ENCODE measurements at regions not wholly inside any gene's neighbourhood (a gene's known extent, or its start where the extent isn't known, plus 50 kb on each side); places are given as distances from the start of the nearest gene placed in this dataset.

DNA sequence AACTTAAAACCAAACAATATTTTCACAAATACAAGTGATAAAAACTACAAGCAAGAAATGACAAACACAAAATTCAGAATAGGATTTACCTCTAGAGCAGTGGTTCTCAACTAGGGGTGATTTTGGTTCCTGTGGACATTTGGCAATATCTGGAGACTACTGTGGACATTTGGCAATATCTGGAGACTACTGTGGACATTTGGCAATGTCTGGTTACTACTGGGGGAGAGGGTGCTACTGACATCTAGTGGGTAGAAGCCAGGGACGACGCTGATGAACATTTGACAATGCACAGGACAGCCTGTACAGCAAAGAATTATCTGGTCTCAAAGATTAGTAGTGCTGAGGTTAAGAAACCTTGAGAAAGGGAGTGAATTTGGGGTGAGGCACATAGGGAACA, 169.8 kb downstream of the CLCN4 start:
- Mint-ChIP-seq H3K4me1 (ENCODE audit: low read depth) (peaks cover 13% of the 10 kb centered on the region), H3K9me3 (ENCODE audit: low read depth) (peaks cover 20% of the 10 kb centered on the region)

DNA sequence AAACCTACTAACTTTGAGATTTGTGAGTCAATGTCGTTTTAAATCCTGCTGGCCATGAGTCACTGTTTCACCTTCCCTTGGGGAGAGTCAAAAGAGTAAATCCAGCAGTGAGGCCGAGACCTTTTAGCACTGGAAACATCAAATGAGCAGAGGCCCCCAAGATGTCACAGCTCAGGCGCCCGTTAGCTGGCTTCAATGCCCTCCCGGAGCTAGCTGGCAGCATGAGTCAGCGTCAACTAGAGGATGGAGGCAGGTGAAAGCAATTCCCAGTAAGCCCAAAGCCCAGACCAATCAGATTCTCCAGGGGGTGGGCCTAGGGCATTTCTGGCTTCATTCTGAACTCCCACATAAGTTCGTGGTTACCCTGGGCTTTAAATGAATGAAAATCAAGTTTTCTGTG, 170.9 kb downstream of the CLCN4 start:
- H3K4me1 Mint-ChIP-seq (ENCODE audit: low read depth): peaks cover 13% of the 10 kb centered on the region
- no peaks in the 10 kb centered on the region for H3K27me3 Mint-ChIP-seq (ENCODE audit: low read depth)
- no peaks in the 10 kb centered on the region for H3K36me3 Mint-ChIP-seq (ENCODE audit: low read depth)
- peaks cover 17% of the 10 kb centered on the region for H3K9me3 Mint-ChIP-seq (ENCODE audit: low read depth)
- no peak overlapping the region for H3K27ac Mint-ChIP-seq (ENCODE audit: unreplicated experiment)
- H3K4me3 Mint-ChIP-seq (ENCODE audit: unreplicated experiment): no peak overlapping the region
- no peak for DNase-seq (ENCODE audit: low spot score)
- TF ChIP-seq, protein P1, sequence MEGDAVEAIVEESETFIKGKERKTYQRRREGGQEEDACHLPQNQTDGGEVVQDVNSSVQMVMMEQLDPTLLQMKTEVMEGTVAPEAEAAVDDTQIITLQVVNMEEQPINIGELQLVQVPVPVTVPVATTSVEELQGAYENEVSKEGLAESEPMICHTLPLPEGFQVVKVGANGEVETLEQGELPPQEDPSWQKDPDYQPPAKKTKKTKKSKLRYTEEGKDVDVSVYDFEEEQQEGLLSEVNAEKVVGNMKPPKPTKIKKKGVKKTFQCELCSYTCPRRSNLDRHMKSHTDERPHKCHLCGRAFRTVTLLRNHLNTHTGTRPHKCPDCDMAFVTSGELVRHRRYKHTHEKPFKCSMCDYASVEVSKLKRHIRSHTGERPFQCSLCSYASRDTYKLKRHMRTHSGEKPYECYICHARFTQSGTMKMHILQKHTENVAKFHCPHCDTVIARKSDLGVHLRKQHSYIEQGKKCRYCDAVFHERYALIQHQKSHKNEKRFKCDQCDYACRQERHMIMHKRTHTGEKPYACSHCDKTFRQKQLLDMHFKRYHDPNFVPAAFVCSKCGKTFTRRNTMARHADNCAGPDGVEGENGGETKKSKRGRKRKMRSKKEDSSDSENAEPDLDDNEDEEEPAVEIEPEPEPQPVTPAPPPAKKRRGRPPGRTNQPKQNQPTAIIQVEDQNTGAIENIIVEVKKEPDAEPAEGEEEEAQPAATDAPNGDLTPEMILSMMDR (IDR thresholded peaks at IDR 0.05): no peak

More for the DNA sequence above, 169.8 kb downstream of the CLCN4 start:
- H3K4me3 Mint-ChIP-seq (ENCODE audit: unreplicated experiment): no peak overlapping the region
- no peak for DNase-seq (ENCODE audit: low spot score)
- H3K36me3 Mint-ChIP-seq (ENCODE audit: low read depth): no peaks in the 10 kb centered on the region
- H3K27me3 Mint-ChIP-seq (ENCODE audit: low read depth): no peaks in the 10 kb centered on the region
- TF ChIP-seq, protein P1 (IDR thresholded peaks at IDR 0.05): peak; percentile 68
- H3K27ac Mint-ChIP-seq (ENCODE audit: unreplicated experiment): no peak overlapping the region

DNA sequence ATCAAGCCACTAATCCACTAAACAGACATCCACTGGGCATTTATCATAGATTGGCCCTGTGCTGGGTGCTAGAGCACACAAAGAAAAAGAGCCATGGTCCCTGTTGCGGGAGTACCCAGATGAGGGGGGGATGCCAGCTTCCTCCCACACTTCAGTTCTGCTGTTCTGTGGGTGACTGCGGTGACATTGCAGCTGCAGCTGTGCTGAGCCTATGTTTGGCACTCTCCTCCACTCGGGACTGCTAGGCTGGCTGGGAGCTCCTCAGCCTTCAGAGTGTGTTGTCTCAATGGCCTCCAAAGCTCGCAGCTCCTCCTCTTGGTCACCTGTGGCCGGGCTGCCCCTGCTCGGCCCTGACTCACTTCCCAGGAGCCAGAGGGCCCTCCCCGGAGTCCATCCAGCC, 173.2 kb downstream of the CLCN4 start:
- TF ChIP-seq, protein P1 (IDR thresholded peaks at IDR 0.05): no peak
- Mint-ChIP-seq H3K27ac (ENCODE audit: unreplicated experiment) (no peak overlapping the region), H3K27me3 (ENCODE audit: low read depth) (no peaks in the 10 kb centered on the region), H3K9me3 (ENCODE audit: low read depth) (peaks cover 10% of the 10 kb centered on the region), H3K36me3 (ENCODE audit: low read depth) (no peaks in the 10 kb centered on the region), H3K4me3 (ENCODE audit: unreplicated experiment) (no peak overlapping the region), H3K4me1 (ENCODE audit: low read depth) (peaks cover 13% of the 10 kb centered on the region)
- no peak for DNase-seq (ENCODE audit: low spot score)

DNA sequence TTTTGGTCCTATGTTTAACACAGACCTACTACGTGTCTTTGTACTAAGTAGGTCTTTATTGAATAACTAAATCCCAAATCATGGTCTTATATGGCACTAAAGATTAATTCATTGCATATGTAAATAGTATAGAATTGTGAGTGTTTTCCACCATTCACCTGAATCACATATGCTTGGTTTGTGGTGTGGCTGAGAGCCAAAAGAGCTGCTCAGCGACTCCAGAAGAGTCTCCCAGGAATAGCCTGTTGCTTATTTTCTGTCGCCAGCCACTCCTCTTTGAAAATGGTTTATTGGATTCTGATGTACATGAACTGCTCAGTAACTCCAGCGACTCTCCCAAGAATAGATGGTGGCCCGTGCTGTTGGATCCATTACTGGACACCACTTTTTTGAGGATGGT, 184.5 kb downstream of the CLCN4 start:
- peaks cover 26% of the 10 kb centered on the region for H3K9me3 Mint-ChIP-seq (ENCODE audit: low read depth)
- TF ChIP-seq, protein P1 (IDR thresholded peaks at IDR 0.05): no peak
- H3K4me3 Mint-ChIP-seq (ENCODE audit: unreplicated experiment): no peak overlapping the region
- DNase-seq (ENCODE audit: low spot score): no peak
- no peaks in the 10 kb centered on the region for H3K27me3 Mint-ChIP-seq (ENCODE audit: low read depth)
- no peaks in the 10 kb centered on the region for H3K36me3 Mint-ChIP-seq (ENCODE audit: low read depth)
- no peak overlapping the region for H3K27ac Mint-ChIP-seq (ENCODE audit: unreplicated experiment)
- H3K4me1 Mint-ChIP-seq (ENCODE audit: low read depth): peaks cover 3% of the 10 kb centered on the region

DNA sequence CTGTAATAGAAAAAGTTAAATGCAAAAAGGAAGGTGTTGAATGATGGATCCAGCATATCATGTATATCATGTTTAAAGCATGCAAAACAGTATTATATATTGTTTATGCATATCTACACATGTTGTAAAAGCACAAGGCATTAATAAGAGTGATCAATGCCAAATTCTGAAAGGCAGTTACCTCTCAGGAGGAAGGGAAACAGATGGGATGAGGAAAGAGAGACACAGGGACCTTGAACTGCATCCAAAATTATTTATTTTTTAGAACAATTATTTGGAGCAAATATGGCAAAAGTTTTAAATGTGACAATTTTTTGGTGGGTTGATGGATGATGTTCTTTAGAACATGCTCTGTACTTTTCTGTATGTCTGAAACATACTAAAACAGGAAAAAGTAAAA, 193.4 kb downstream of the CLCN4 start:
- Mint-ChIP-seq H3K9me3 (ENCODE audit: low read depth) (peaks cover 33% of the 10 kb centered on the region), H3K27ac (ENCODE audit: unreplicated experiment) (no peak overlapping the region), H3K4me1 (ENCODE audit: low read depth) (peaks cover 6% of the 10 kb centered on the region), H3K4me3 (ENCODE audit: unreplicated experiment) (no peak overlapping the region), H3K27me3 (ENCODE audit: low read depth) (no peaks in the 10 kb centered on the region), H3K36me3 (ENCODE audit: low read depth) (peaks cover 2% of the 10 kb centered on the region)
- no peak for DNase-seq (ENCODE audit: low spot score)
- TF ChIP-seq, protein P1 (IDR thresholded peaks at IDR 0.05): no peak

Data from chondrocyte (in vitro differentiated cells).